WERI-Rb-1 (cell line): ENCODE measurements at regions not wholly inside any gene's neighbourhood (a gene's known extent, or its start where the extent isn't known, plus 50 kb on each side); places are given as distances from the start of the nearest gene placed in this dataset.

ENCODE experiments used
- DNase-seq: peaks from one replicate; pipeline ENCODE4 v3.0.0-alpha.2; 2020
- H3K27ac ChIP-seq: fragments of 250-450 bp; sonication (Bioruptor Pico); 2 replicates; pipeline ENCODE4 v1.5.1; 2020; ENCODE audit warnings: mild to moderate bottlenecking, moderate library complexity
- H3K27me3 ChIP-seq: fragments of 250-450 bp; sonication (Bioruptor Pico); 2 replicates; pipeline ENCODE4 v1.5.1; 2021; ENCODE audit warnings: mild to moderate bottlenecking, low read depth, moderate library complexity; ENCODE audit not compliant: insufficient read depth, severe bottlenecking
- H3K36me3 ChIP-seq: fragments of 250-450 bp; sonication (Bioruptor Pico); 2 replicates; pipeline ENCODE4 v1.5.1; 2020; ENCODE audit warnings: mild to moderate bottlenecking, moderate library complexity
- H3K4me3 ChIP-seq: 2 replicates; pipeline ENCODE4 v1.5.1; 2011; ENCODE audit warnings: low read depth, mild to moderate bottlenecking, control low read depth, low read length
- H3K9me3 ChIP-seq: fragments of 250-450 bp; sonication (Bioruptor Pico); 2 replicates; pipeline ENCODE4 v1.5.1; 2021; ENCODE audit warnings: mild to moderate bottlenecking, moderate library complexity; ENCODE audit not compliant: severe bottlenecking
- TF ChIP-seq, protein P1 (sequence below): IDR thresholded peaks from 2 replicates; pipeline ENCODE4 v1.5.1; 2011; ENCODE audit warnings: low read depth, mild to moderate bottlenecking, control low read depth, inconsistent platforms, low read length

DNA sequence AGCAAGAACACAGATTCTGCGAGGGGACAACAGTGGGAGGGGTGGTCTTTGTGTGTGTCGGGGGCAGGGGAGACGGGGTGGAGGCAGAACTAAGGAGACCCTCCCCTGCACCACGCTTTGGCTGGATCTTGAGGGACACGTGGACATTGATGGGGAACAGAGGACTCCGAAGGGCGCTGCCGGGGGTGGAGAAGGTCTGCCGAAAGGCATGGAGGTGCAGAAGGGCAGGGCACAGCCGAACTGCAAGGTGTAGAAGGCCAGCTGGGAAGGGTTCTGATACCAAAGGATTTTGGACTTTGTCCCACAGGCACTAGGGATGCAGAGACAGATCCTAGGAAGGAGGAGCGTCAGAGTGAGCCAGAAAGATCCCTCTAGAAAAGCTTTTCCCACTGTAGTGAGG is 107.7 kb upstream of the SYT13 start:
- TF ChIP-seq, protein P1, sequence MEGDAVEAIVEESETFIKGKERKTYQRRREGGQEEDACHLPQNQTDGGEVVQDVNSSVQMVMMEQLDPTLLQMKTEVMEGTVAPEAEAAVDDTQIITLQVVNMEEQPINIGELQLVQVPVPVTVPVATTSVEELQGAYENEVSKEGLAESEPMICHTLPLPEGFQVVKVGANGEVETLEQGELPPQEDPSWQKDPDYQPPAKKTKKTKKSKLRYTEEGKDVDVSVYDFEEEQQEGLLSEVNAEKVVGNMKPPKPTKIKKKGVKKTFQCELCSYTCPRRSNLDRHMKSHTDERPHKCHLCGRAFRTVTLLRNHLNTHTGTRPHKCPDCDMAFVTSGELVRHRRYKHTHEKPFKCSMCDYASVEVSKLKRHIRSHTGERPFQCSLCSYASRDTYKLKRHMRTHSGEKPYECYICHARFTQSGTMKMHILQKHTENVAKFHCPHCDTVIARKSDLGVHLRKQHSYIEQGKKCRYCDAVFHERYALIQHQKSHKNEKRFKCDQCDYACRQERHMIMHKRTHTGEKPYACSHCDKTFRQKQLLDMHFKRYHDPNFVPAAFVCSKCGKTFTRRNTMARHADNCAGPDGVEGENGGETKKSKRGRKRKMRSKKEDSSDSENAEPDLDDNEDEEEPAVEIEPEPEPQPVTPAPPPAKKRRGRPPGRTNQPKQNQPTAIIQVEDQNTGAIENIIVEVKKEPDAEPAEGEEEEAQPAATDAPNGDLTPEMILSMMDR: no peak
- no peak for DNase-seq
- Histone ChIP-seq H3K27me3 (no peaks in the 10 kb centered on the region), H3K4me3 (no peak overlapping the region), H3K27ac (no peak overlapping the region), H3K36me3 (no peaks in the 10 kb centered on the region), H3K9me3 (no peaks in the 10 kb centered on the region)

GRCh38 chr11:45393334-45393733 is 107.2 kb upstream of the SYT13 start:
- TF ChIP-seq, protein P1: no peak
- no peak for DNase-seq
- Histone ChIP-seq H3K27ac (no peak overlapping the region), H3K36me3 (peaks cover 2% of the 10 kb centered on the region; the same call in 1 of the 2 replicates), H3K9me3 (no peaks in the 10 kb centered on the region), H3K27me3 (no peaks in the 10 kb centered on the region), H3K4me3 (no peak overlapping the region)

DNA sequence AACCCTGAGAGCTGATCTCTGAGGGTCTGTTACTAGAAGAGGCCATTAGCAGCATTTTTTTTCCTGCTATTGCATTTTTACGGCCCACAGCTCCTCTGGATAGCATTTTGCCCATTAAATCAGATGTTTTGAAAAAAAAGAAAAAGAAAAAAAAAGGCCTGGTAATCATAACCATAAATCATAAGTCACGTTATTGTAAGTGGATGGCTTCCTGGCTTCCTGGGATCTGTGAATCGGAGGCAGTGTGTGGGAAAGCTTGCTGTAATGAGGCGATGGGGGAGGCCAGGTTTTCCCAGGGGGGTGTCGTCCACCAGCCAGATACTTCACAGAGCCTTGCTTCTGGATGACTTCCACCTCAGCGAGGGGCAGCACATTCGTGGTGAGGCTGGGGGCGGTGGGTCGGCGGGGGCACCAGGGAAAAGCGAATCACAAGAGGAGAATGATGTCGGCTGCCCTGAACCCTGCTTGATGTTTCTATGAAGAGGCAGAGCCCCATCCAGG is 106.5 kb upstream of the SYT13 start:
- TF ChIP-seq, protein P1: no peak
- no peak overlapping the region for H3K27ac ChIP-seq
- H3K9me3 ChIP-seq: peaks cover 4% of the 10 kb centered on the region
- H3K36me3 ChIP-seq: peaks cover 7% of the 10 kb centered on the region
- no peak for DNase-seq
- no peak overlapping the region for H3K4me3 ChIP-seq
- H3K27me3 ChIP-seq: no peaks in the 10 kb centered on the region

DNA sequence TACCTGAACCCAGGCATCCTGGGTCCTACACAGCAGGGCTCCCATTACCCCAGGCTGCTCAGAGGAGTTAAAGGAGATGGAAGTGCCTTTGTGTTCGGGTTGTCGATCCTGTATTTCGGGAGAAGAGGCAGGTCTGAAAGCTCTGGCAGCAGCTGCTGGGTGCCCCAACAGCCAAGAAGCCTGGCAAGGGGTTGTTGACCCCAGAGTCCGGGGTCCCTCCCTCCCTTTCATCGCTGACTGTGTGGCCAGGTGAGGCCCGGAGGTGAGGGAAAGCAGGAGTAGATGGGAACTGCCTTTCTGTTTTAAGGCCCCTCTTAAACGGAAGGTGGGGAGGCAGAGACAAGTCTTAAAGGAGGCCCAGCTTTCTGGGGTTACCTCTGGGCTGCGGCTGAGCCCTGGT is 106.0 kb upstream of the SYT13 start:
- H3K27ac ChIP-seq: no peak overlapping the region
- TF ChIP-seq, protein P1: no peak
- peaks cover 8% of the 10 kb centered on the region for H3K36me3 ChIP-seq
- H3K9me3 ChIP-seq: peaks cover 5% of the 10 kb centered on the region
- H3K4me3 ChIP-seq: no peak overlapping the region
- DNase-seq: no peak
- no peaks in the 10 kb centered on the region for H3K27me3 ChIP-seq

DNA sequence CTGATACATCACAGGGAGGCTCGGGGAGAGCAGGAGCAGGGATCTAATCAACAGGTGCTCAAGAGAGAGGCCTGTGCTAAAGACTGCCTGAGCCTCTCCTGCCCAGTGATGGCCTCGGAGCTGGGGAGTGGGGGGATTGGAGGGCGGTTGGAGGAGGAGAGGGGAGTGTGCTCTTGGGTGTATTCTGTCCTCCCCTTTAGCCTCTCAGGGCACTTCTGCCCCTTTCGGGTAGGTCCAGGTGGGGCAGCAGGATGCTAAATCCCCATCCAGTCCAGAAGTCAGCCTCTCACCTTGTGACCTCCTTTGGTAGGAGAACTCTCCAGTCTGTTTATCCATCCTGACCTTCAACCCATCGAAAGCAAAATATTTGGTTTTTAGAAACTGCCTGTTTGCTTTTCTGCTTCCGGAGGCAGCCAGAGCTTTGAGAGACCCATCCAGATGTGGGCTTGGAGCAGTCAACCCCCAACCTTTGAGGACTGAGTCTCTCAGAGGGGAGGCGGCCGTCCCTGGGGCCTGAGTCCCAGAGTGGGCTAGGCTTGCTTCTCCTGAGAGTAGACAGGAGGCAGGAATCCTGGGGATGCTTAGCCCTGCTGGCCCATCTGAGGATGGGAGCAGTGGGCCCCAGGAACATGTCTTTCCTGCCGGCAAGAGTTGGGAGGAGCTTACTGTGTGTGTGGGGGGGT is 105.2 kb upstream of the SYT13 start:
- Histone ChIP-seq H3K36me3 (peaks cover 8% of the 10 kb centered on the region), H3K27ac (no peak overlapping the region), H3K4me3 (no peak overlapping the region), H3K27me3 (no peaks in the 10 kb centered on the region), H3K9me3 (peaks cover 5% of the 10 kb centered on the region)
- TF ChIP-seq, protein P1: no peak
- DNase-seq: no peak

- H3K27me3 ChIP-seq: no peaks in the 10 kb centered on the region
These were observed 104.3 kb upstream of the SYT13 start for GRCh38 chr11:45390407-45390806.

More at GRCh38 chr11:45390407-45390806, 104.3 kb upstream of the SYT13 start:
- peaks cover 5% of the 10 kb centered on the region for H3K9me3 ChIP-seq
- H3K27ac ChIP-seq: no peak overlapping the region
- peaks cover 8% of the 10 kb centered on the region for H3K36me3 ChIP-seq
- no peak overlapping the region for H3K4me3 ChIP-seq
- peak; percentile 45 for DNase-seq
- TF ChIP-seq, protein P1: no peak
